ENCODE measurements at regions not wholly inside any gene's neighbourhood (a gene's known extent, or its start where the extent isn't known, plus 50 kb on each side); places are given as distances from the start of the nearest gene placed in this dataset.

DNA sequence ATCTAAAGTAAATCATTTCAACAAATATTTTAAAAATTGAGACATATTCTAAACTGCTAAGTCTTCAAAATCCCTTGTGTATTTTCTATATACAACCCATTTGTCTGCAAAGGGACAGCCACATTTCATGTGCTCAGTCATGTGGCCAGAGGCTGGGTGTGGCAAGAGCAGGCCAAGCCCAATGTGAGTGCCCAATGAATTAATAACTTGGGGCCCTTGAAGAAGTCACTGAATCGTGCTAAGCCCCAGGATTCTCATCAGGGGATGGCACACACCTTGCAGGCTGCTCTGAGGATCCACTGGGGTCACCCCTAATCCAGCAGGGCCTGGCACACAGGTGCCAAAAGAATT is 78.2 kb upstream of the SMIM23 start:
- DNase-seq (ENCODE audit: low read depth in 1 of 2, low spot score in 1 of 2) = no peak
- TF ChIP-seq EHF (CRISPR knock-in tag; IDR thresholded peaks at IDR 0.05) = no peak
- TF ChIP-seq RFX5 (IDR thresholded peaks at IDR 0.05) = no peak
- no peak for TF ChIP-seq NFE2L2 (conservative IDR thresholded peaks at IDR 0.05; ENCODE audit: low read length)
- no peak for TF ChIP-seq CBX8 (IDR thresholded peaks at IDR 0.05)
- TF ChIP-seq ESRRA (IDR thresholded peaks at IDR 0.05; ENCODE audit: borderline replicate concordance, low read length) = no peak
- no peak for TF ChIP-seq POLR2A (IDR thresholded peaks at IDR 0.05; ENCODE audit: low read length)
- TF ChIP-seq, protein P1, sequence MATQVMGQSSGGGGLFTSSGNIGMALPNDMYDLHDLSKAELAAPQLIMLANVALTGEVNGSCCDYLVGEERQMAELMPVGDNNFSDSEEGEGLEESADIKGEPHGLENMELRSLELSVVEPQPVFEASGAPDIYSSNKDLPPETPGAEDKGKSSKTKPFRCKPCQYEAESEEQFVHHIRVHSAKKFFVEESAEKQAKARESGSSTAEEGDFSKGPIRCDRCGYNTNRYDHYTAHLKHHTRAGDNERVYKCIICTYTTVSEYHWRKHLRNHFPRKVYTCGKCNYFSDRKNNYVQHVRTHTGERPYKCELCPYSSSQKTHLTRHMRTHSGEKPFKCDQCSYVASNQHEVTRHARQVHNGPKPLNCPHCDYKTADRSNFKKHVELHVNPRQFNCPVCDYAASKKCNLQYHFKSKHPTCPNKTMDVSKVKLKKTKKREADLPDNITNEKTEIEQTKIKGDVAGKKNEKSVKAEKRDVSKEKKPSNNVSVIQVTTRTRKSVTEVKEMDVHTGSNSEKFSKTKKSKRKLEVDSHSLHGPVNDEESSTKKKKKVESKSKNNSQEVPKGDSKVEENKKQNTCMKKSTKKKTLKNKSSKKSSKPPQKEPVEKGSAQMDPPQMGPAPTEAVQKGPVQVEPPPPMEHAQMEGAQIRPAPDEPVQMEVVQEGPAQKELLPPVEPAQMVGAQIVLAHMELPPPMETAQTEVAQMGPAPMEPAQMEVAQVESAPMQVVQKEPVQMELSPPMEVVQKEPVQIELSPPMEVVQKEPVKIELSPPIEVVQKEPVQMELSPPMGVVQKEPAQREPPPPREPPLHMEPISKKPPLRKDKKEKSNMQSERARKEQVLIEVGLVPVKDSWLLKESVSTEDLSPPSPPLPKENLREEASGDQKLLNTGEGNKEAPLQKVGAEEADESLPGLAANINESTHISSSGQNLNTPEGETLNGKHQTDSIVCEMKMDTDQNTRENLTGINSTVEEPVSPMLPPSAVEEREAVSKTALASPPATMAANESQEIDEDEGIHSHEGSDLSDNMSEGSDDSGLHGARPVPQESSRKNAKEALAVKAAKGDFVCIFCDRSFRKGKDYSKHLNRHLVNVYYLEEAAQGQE (IDR thresholded peaks at IDR 0.05) = no peak
- TF ChIP-seq MAFK (IDR thresholded peaks at IDR 0.05; ENCODE audit: partially characterized antibody) = no peak
- no peak for TF ChIP-seq BHLHE40 (IDR thresholded peaks at IDR 0.05; ENCODE audit: low read depth, low read length)
- no peak for TF ChIP-seq ZFP36 (IDR thresholded peaks at IDR 0.05; ENCODE audit: borderline replicate concordance, partially characterized antibody)
- TF ChIP-seq PHF8 (IDR thresholded peaks at IDR 0.05; ENCODE audit: borderline replicate concordance, low read depth) = no peak
- TF ChIP-seq CEBPB (IDR thresholded peaks at IDR 0.05) = no peak
- no peak for TF ChIP-seq CHD2 (IDR thresholded peaks at IDR 0.05; ENCODE audit: low read length, partially characterized antibody)
- no peak for TF ChIP-seq HDAC2 (IDR thresholded peaks at IDR 0.05)
- TF ChIP-seq HMGXB4 (CRISPR knock-in tag; IDR thresholded peaks at IDR 0.05; ENCODE audit: borderline replicate concordance) = no peak
- no peak for TF ChIP-seq MAZ (IDR thresholded peaks at IDR 0.05; ENCODE audit: borderline replicate concordance, low read depth, low read length)
- no peak for TF ChIP-seq E2F6 (IDR thresholded peaks at IDR 0.05; ENCODE audit: borderline replicate concordance, low read depth)
- ChIA-PET POLR2A (no interaction called here), CTCF (no interaction called here)
- no peak for ATAC-seq
- Histone ChIP-seq H3K4me3 (no peak overlapping the region), H3K27ac (no peak overlapping the region), H3K4me2 (no peak overlapping the region), H3K9me3 (no peaks in the 10 kb centered on the region), H3K4me1 (no peaks in the 10 kb centered on the region)
- 0% methylated on average over 1 of the region's 1 CpG for WGBS (ENCODE audit: missing lambda C conversion rate)
- no peak for FAIRE-seq

DNA sequence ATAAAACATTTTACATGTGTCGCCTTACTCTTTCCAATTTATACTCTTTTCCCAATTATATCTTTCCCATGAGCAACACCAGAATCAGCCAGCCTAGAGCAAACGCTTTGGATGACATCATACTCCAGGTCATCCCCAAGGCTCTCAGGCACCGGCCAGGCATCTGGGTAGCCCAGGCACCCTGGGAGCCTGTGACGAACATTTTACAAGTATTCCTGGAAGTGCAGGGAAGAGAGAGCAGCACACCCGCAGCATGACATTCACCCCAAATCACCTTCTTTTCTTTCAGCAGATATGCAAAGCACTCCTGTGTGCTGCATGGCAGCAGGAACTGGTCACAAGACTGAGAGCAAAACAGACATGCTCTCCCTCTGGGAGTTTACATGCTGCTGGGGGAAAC is 75.7 kb upstream of the SMIM23 start:
- H3K4me3 ChIP-seq = no peak overlapping the region
- H3K4me2 ChIP-seq = no peak overlapping the region
- no peak for DNase-seq (ENCODE audit: low read depth in 1 of 2, low spot score in 1 of 2)
- ChIA-PET CTCF (no interaction called here), POLR2A (no interaction called here)
- no peaks in the 10 kb centered on the region for H3K9me3 ChIP-seq
- ATAC-seq = no peak
- H3K27ac ChIP-seq = no peak overlapping the region
- no peak for FAIRE-seq
- TF ChIP-seq RFX5 (IDR thresholded peaks at IDR 0.05) = no peak
- TF ChIP-seq HMGXB4 (CRISPR knock-in tag; IDR thresholded peaks at IDR 0.05; ENCODE audit: borderline replicate concordance) = no peak
- TF ChIP-seq KDM5A (IDR thresholded peaks at IDR 0.05) = no peak
- TF ChIP-seq CBX2 (IDR thresholded peaks at IDR 0.05; ENCODE audit: borderline replicate concordance, low read depth) = no peak
- TF ChIP-seq PHF8 (IDR thresholded peaks at IDR 0.05; ENCODE audit: borderline replicate concordance, low read depth) = no peak
- no peak for TF ChIP-seq HDAC2 (IDR thresholded peaks at IDR 0.05)
- no peak for TF ChIP-seq BCL3 (IDR thresholded peaks at IDR 0.05)
- TF ChIP-seq ZC3H11A (IDR thresholded peaks at IDR 0.05) = no peak
- TF ChIP-seq, protein P2, sequence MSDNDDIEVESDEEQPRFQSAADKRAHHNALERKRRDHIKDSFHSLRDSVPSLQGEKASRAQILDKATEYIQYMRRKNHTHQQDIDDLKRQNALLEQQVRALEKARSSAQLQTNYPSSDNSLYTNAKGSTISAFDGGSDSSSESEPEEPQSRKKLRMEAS (IDR thresholded peaks at IDR 0.05) = no peak
- TF ChIP-seq CHD4 (IDR thresholded peaks at IDR 0.05; ENCODE audit: borderline replicate concordance) = no peak
- TF ChIP-seq JUN (IDR thresholded peaks at IDR 0.05) = no peak
- TF ChIP-seq JUNB (IDR thresholded peaks at IDR 0.05) = no peak
- H3K4me1 ChIP-seq = no peaks in the 10 kb centered on the region
- 73% methylated on average over 5 of the region's 5 CpGs for WGBS (ENCODE audit: missing lambda C conversion rate)
